HepG2 (cell line): ENCODE measurements at regions not wholly inside any gene's neighbourhood (a gene's known extent, or its start where the extent isn't known, plus 50 kb on each side); places are given as distances from the start of the nearest gene placed in this dataset.

Experiments
- ATAC-seq: fragments of 200-7000 bp; cut with Tn5 transposase; 3 replicates; pipeline ENCODE4 v1.9.1; 2020; ENCODE audit warnings: mild to moderate bottlenecking, moderate library complexity
- BruUV-seq: library from RNA; stranded (reverse); fragments of 400-500 nt; replicated peaks from 2 replicates; lab custom pipeline; 2021; lab: Mats Ljungman, UMichigan
- CTCF ChIA-PET: fragments of 300-600 bp; formaldehyde crosslinking; extraction: SDS; loops from one replicate; lab custom pipeline; 2021; ENCODE audit warnings: low total read pairs, inconsistent platforms, low intra/inter-chr PET ratio; lab: Yijun Ruan, JAX
- POLR2A ChIA-PET: fragments of 350-600 bp; sonication (Branson Sonifier 250); formaldehyde crosslinking; loops from one replicate; lab custom pipeline; 2020; ENCODE audit warnings: antibody characterized with exemption, inconsistent platforms; lab: Yijun Ruan, JAX
- DNase-seq: peaks from one replicate; pipeline ENCODE4 v3.0.0-alpha.2; 2015; ENCODE audit warnings: low spot score
- FAIRE-seq: peaks from 3 replicates; lab custom pipeline; 2011; peaks lifted over from hg19 to GRCh38; lab: Jason Lieb, UNC
- H2AFZ ChIP-seq: one replicate; pipeline ENCODE4 v1.6.1; 2011; ENCODE audit warnings: low read length, inconsistent platforms
- H3K27ac ChIP-seq: fragments of 300-600 bp; 3 replicates; pipeline ENCODE4 v1.8.0; 2011; ENCODE audit warnings: mixed run types, mild to moderate bottlenecking, mixed read lengths, low read length, inconsistent platforms; ENCODE audit not compliant: insufficient read depth; ENCODE audit errors: extremely low read length
- H3K27me3 ChIP-seq, 2 experiments: fragments of 200-600 bp in 1 of 2; 2 replicates in 1 of 2; 3 replicates in 1 of 2; pipeline versions ENCODE4 v1.6.0 to v1.8.0; 2011; ENCODE audit warnings: low read length in 2 of 2, mild to moderate bottlenecking in 2 of 2, moderate library complexity in 2 of 2, inconsistent platforms in 1 of 2; ENCODE audit not compliant: insufficient read depth in 2 of 2, control insufficient read depth in 1 of 2
- H3K36me3 ChIP-seq, 2 experiments: fragments of 200-600 bp in 1 of 2; replicated peaks in 1 of 2; 2 replicates in 1 of 2; 3 replicates in 1 of 2; pipeline versions ENCODE4 v1.5.1 to v1.8.0; 2011; ENCODE audit warnings: low read length in 2 of 2, inconsistent platforms in 1 of 2; ENCODE audit not compliant: insufficient read depth in 2 of 2, control insufficient read depth in 1 of 2
- H3K4me1 ChIP-seq: 2 replicates; pipeline ENCODE4 v1.5.1; 2012; ENCODE audit warnings: low read length, inconsistent platforms; ENCODE audit not compliant: insufficient read depth
- H3K4me2 ChIP-seq: 2 replicates; pipeline ENCODE4 v1.6.0; 2011; ENCODE audit warnings: low read depth, low read length, inconsistent platforms
- H3K4me3 ChIP-seq, 3 experiments: fragments of 200-600 bp in 1 of 3; sonication (generic), shearing (Covaris generic) in 1 of 3; replicated peaks in 1 of 3; 2 replicates each; pipeline ENCODE4 v1.5.1; 2011 to 2016; ENCODE audit warnings: low read length in 3 of 3, inconsistent platforms in 2 of 3, low read depth in 2 of 3, mild to moderate bottlenecking in 2 of 3, control low read depth in 1 of 3, mixed read lengths in 1 of 3; ENCODE audit not compliant: insufficient read depth in 1 of 3
- H3K79me2 ChIP-seq: one replicate; pipeline ENCODE4 v1.6.1; 2011; ENCODE audit warnings: low read length, inconsistent platforms; ENCODE audit not compliant: insufficient read depth
- H3K9ac ChIP-seq: 2 replicates; pipeline ENCODE4 v1.6.0; 2011; ENCODE audit warnings: mild to moderate bottlenecking, low read depth, low read length, inconsistent platforms; ENCODE audit not compliant: insufficient read depth
- H3K9me3 ChIP-seq: 2 replicates; pipeline ENCODE4 v1.5.1; 2012; ENCODE audit warnings: mild to moderate bottlenecking, low read length
- H4K20me1 ChIP-seq: 2 replicates; pipeline ENCODE4 v1.6.0; 2011; ENCODE audit warnings: inconsistent platforms, mild to moderate bottlenecking, low read length, moderate library complexity; ENCODE audit not compliant: insufficient read depth
- HMGA1 ChIP-seq: sonication (generic); formaldehyde crosslinking; conservative IDR thresholded peaks from 2 replicates; pipeline ENCODE4 v1.4.0; 2020; ENCODE audit warnings: missing genetic modification reagents
- KDM1A ChIP-seq: IDR thresholded peaks from 2 replicates; pipeline ENCODE4 v1.6.1; 2016; ENCODE audit warnings: missing compliant biosample characterization
- KLF12 ChIP-seq: sonication (generic); formaldehyde crosslinking; IDR thresholded peaks from 2 replicates; pipeline ENCODE4 v1.4.0; 2020; ENCODE audit warnings: missing genetic modification reagents, borderline replicate concordance
- MXD4 ChIP-seq: IDR thresholded peaks from 2 replicates; pipeline ENCODE4 v1.6.1; 2016; ENCODE audit warnings: mild to moderate bottlenecking, missing biosample characterization, missing genetic modification reagents
- PLRG1 ChIP-seq: fragments of 450-650 bp; conservative IDR thresholded peaks from 2 replicates; pipeline ENCODE4 v1.6.1; 2016
- TAF1 ChIP-seq: sonication (generic); formaldehyde crosslinking; IDR thresholded peaks from 2 replicates; pipeline ENCODE4 v1.4.0; 2020; ENCODE audit warnings: missing genetic modification reagents
- ZFYVE20 ChIP-seq: sonication (generic); formaldehyde crosslinking; IDR thresholded peaks from 2 replicates; pipeline ENCODE4 v1.8.0; 2023; ENCODE audit warnings: low read depth, mild to moderate bottlenecking, moderate library complexity, missing genetic modification reagents, borderline replicate concordance
- ZNF121 ChIP-seq: sonication (generic); formaldehyde crosslinking; IDR thresholded peaks from 2 replicates; pipeline ENCODE4 v1.5.0; 2020; ENCODE audit warnings: mild to moderate bottlenecking, missing genetic modification reagents
- ZNF3 ChIP-seq: IDR thresholded peaks from 2 replicates; pipeline ENCODE4 v1.7.0; 2017; ENCODE audit warnings: inconsistent platforms
- ZNF432 ChIP-seq: sonication (generic); formaldehyde crosslinking; IDR thresholded peaks from 2 replicates; pipeline ENCODE4 v1.5.0; 2020; ENCODE audit warnings: missing genetic modification reagents, mild to moderate bottlenecking, borderline replicate concordance
- ZNF496 ChIP-seq: sonication (generic); formaldehyde crosslinking; IDR thresholded peaks from 2 replicates; pipeline ENCODE4 v1.8.1; 2023; ENCODE audit warnings: mild to moderate bottlenecking, moderate library complexity, missing genetic modification reagents; ENCODE audit not compliant: insufficient replicate concordance
- ZNF558 ChIP-seq: sonication (generic); formaldehyde crosslinking; IDR thresholded peaks from 2 replicates; pipeline ENCODE4 v1.9.0; 2022; ENCODE audit warnings: mild to moderate bottlenecking, missing genetic modification reagents, borderline replicate concordance
- ZNF607 ChIP-seq: sonication (generic); formaldehyde crosslinking; IDR thresholded peaks from 2 replicates; pipeline ENCODE4 v1.5.1; 2020; ENCODE audit warnings: missing genetic modification reagents, mild to moderate bottlenecking, borderline replicate concordance
- ZNF660 ChIP-seq: sonication (generic); formaldehyde crosslinking; IDR thresholded peaks from 2 replicates; pipeline ENCODE4 v1.5.1; 2020; ENCODE audit warnings: mild to moderate bottlenecking, low read depth, missing genetic modification reagents, borderline replicate concordance
- ZNF709 ChIP-seq: sonication (generic); formaldehyde crosslinking; IDR thresholded peaks from 2 replicates; pipeline ENCODE4 v1.5.0; 2020; ENCODE audit warnings: mild to moderate bottlenecking, missing genetic modification reagents
- ZNF776 ChIP-seq: sonication (generic); formaldehyde crosslinking; IDR thresholded peaks from 2 replicates; pipeline ENCODE4 v1.4.0; 2020; ENCODE audit warnings: mild to moderate bottlenecking, missing genetic modification reagents
- WGBS: methylation state at CpG from one replicate; pipeline ENCODE4 v1.1.6; 2017; ENCODE audit warnings: low lambda C conversion rate; 5-methylcytosine and 5-hydroxymethylcytosine counted together
- in situ Hi-C: cut with HindIII; loops from 2 replicates; pipeline ENCODE4 v1.10.0; 2017; ENCODE audit warnings: low pct_unique_long_range_greater_than_20kb; ENCODE audit not compliant: extremely low pct_ligation_motif_present
- intact Hi-C: fragments of 100-400 bp; cut with micrococcal nuclease; formaldehyde crosslinking; loops from one replicate; pipeline ENCODE4 v1.10.0; 2022; ENCODE audit not compliant: unreplicated experiment

DNA sequence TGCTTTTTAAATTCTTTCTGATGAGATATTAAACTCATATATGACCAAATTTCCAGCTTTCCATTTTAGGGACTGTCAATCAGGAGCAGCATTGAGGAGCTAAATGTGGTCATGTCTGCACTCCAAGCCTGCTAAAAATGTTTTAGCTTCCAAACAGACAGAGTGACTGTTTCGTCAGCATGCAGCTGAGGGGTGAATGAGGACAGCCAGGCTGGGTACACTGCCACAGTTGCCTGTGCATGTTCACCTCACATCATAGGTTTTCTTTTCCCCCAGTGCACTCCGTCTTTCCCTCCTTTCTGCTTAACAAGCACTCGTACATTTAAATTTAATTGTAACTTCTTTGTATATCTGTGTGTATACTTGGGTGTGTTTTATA, 138.1 kb downstream of the ARRDC3 start:
- intact Hi-C loops, result no loop called here
- 16% methylated on average over 3 of the region's 3 CpGs for WGBS
- H3K36me3 ChIP-seq, result no peaks in the 10 kb centered on the region
- no peak for ATAC-seq
- in situ Hi-C loops, result no loop called here
- H3K4me2 ChIP-seq, result no peak overlapping the region
- H3K4me3 ChIP-seq, result no peak overlapping the region
- no peak for DNase-seq
- H3K79me2 ChIP-seq, result no peaks in the 10 kb centered on the region
- H3K27me3 ChIP-seq, result no peaks in the 10 kb centered on the region; a peak in 1 of 5 replicates
- TF ChIP-seq ZFYVE20 (CRISPR knock-in tag) (no peak), MXD4 (CRISPR knock-in tag) (no peak), HMGA1 (CRISPR knock-in tag) (no peak), KLF12 (no peak), ZNF660 (CRISPR knock-in tag) (no peak), ZNF432 (CRISPR knock-in tag) (no peak), KDM1A (no peak), ZNF121 (CRISPR knock-in tag) (no peak)
- no peaks in the 10 kb centered on the region for H3K4me1 ChIP-seq
- no TSS peak for BruUV-seq
- no peak overlapping the region for H3K27ac ChIP-seq
- ChIA-PET CTCF (interaction anchor here (0.8 kb wide), 1 partner anchor 140 kb away, joined by 4 read pairs; no protein-coding TSS in a partner anchor), POLR2A (no interaction called here)
- no peak overlapping the region for H2AFZ ChIP-seq
- no peak overlapping the region for H3K9ac ChIP-seq
- no peak for FAIRE-seq
- no peaks in the 10 kb centered on the region for H4K20me1 ChIP-seq
- peaks cover 13% of the 10 kb centered on the region; the same call in 1 of the 2 replicates for H3K9me3 ChIP-seq

GRCh38 chr5:91244380-91245073, 138.6 kb downstream of the ARRDC3 start:
- H3K79me2 ChIP-seq, result no peaks in the 10 kb centered on the region
- H3K4me2 ChIP-seq, result no peak overlapping the region
- no peak for ATAC-seq
- TF ChIP-seq ZNF558 (CRISPR knock-in tag) (no peak), TAF1 (no peak), ZNF776 (CRISPR knock-in tag) (no peak), PLRG1 (no peak), ZNF607 (no peak), ZNF496 (CRISPR knock-in tag) (no peak), ZNF3 (CRISPR knock-in tag) (no peak), ZNF709 (no peak)
- POLR2A ChIA-PET, result no interaction called here
- in situ Hi-C loops (no loop called here), intact Hi-C loops (no loop called here)
- no peak overlapping the region for H3K27ac ChIP-seq
- 47% methylated on average over 6 of the region's 6 CpGs for WGBS
- H2AFZ ChIP-seq, result no peak overlapping the region
- BruUV-seq, result no TSS peak
- CTCF ChIA-PET, result no interaction called here
- H3K4me1 ChIP-seq, result no peaks in the 10 kb centered on the region
- H4K20me1 ChIP-seq, result no peaks in the 10 kb centered on the region
- H3K9me3 ChIP-seq, result peaks cover 13% of the 10 kb centered on the region; the same call in 1 of the 2 replicates
- H3K4me3 ChIP-seq, result no peak overlapping the region
- no peaks in the 10 kb centered on the region; a peak in 1 of 5 replicates for H3K27me3 ChIP-seq
- no peak overlapping the region for H3K9ac ChIP-seq
- no peak for FAIRE-seq
- no peaks in the 10 kb centered on the region for H3K36me3 ChIP-seq
- no peak for DNase-seq
